K562 (cell line): ENCODE measurements at regions not wholly inside any gene's neighbourhood (a gene's known extent, or its start where the extent isn't known, plus 50 kb on each side); places are given as distances from the start of the nearest gene placed in this dataset.

Experiments used
- ARID1B ChIP-seq: fragments of 450-650 bp; IDR thresholded peaks from 2 replicates; pipeline ENCODE4 v1.6.1; 2016; ENCODE audit warnings: antibody characterized with exemption, mild to moderate bottlenecking, inconsistent platforms
- CBFA2T2 ChIP-seq: fragments of 450-650 bp; conservative IDR thresholded peaks from 2 replicates; pipeline ENCODE4 v1.6.1; 2017; ENCODE audit warnings: mild to moderate bottlenecking
- CBFA2T3 ChIP-seq: fragments of 450-650 bp; IDR thresholded peaks from 2 replicates; pipeline ENCODE4 v1.6.1; 2017
- E2F6 ChIP-seq, 2 experiments: IDR thresholded peaks; 2 replicates each; pipeline ENCODE4 v1.6.1; 2011; ENCODE audit warnings: borderline replicate concordance in 1 of 2, control low read depth in 1 of 2, low read depth in 1 of 2, low read length in 1 of 2, mild to moderate bottlenecking in 1 of 2, mixed read lengths in 1 of 2, moderate library complexity in 1 of 2; ENCODE audit not compliant: insufficient read depth in 1 of 2, insufficient read length in 1 of 2, poor library complexity in 1 of 2, severe bottlenecking in 1 of 2; ENCODE audit errors: extremely low read depth in 1 of 2
- HOMEZ ChIP-seq: fragments of 250-450 bp; sonication (Bioruptor Pico); IDR thresholded peaks from 2 replicates; pipeline ENCODE4 v1.4.0; 2020; ENCODE audit warnings: mild to moderate bottlenecking, moderate library complexity
- KDM1A ChIP-seq, 2 experiments: fragments of 450-650 bp; IDR thresholded peaks; 2 replicates each; pipeline ENCODE4 v1.6.1; 2016; ENCODE audit warnings: mild to moderate bottlenecking in 2 of 2
- L3MBTL2 ChIP-seq: fragments of 450-650 bp; IDR thresholded peaks from 2 replicates; pipeline ENCODE4 v1.6.1; 2016; ENCODE audit warnings: mild to moderate bottlenecking, moderate library complexity
- MCM5 ChIP-seq: fragments of 450-650 bp; IDR thresholded peaks from 2 replicates; pipeline ENCODE4 v1.6.1; 2016; ENCODE audit warnings: low read depth
- MYNN ChIP-seq, 2 experiments: sonication (generic); formaldehyde crosslinking in 1 of 2; IDR thresholded peaks; 2 replicates each; pipeline versions ENCODE4 v1.5.0 to v1.6.1; 2016 to 2020; ENCODE audit warnings: antibody characterized with exemption in 1 of 2, missing genetic modification reagents in 1 of 2
- NCOR1 ChIP-seq: fragments of 450-650 bp; IDR thresholded peaks from 2 replicates; pipeline ENCODE4 v1.6.1; 2016; ENCODE audit warnings: mild to moderate bottlenecking, moderate library complexity
- NR2C1 ChIP-seq, 2 experiments: fragments of 450-650 bp; IDR thresholded peaks; 2 replicates each; pipeline ENCODE4 v1.6.1; 2017; ENCODE audit warnings: mild to moderate bottlenecking in 2 of 2, antibody characterized with exemption in 1 of 2, inconsistent platforms in 1 of 2, missing compliant biosample characterization in 1 of 2, missing genetic modification characterization in 1 of 2
- NUFIP1 ChIP-seq: fragments of 450-650 bp; IDR thresholded peaks from 2 replicates; pipeline ENCODE4 v1.6.1; 2018; ENCODE audit not compliant: partially characterized antibody
- POLR2AphosphoS5 ChIP-seq: IDR thresholded peaks from 2 replicates; pipeline ENCODE4 v1.6.1; 2011; ENCODE audit warnings: mild to moderate bottlenecking, low read depth, low read length, moderate library complexity; ENCODE audit not compliant: control insufficient read depth, insufficient read depth
- POLR2G ChIP-seq: fragments of 200-400 bp; formaldehyde crosslinking; IDR thresholded peaks from 2 replicates; pipeline ENCODE4 v1.6.1; 2017; ENCODE audit warnings: low read depth, mild to moderate bottlenecking, antibody characterized with exemption, low read length, moderate library complexity
- RCOR1 ChIP-seq, 2 experiments: IDR thresholded peaks; 2 replicates each; pipeline ENCODE4 v1.6.1; 2012; ENCODE audit warnings: low read depth in 2 of 2, low read length in 2 of 2, borderline replicate concordance in 1 of 2, improper control_type of control experiment in 1 of 2
- SMAD3 ChIP-seq: fragments of 450-650 bp; formaldehyde crosslinking; conservative IDR thresholded peaks from 2 replicates; pipeline ENCODE4 v1.4.0; 2020; ENCODE audit warnings: mild to moderate bottlenecking
- SMARCA4 ChIP-seq: fragments of 450-650 bp; IDR thresholded peaks from 2 replicates; pipeline ENCODE4 v1.6.1; 2016
- TAL1 ChIP-seq: fragments of 450-650 bp; IDR thresholded peaks from 2 replicates; pipeline ENCODE4 v1.6.1; 2016; ENCODE audit warnings: mild to moderate bottlenecking
- TARDBP ChIP-seq: fragments of 450-650 bp; IDR thresholded peaks from 2 replicates; pipeline ENCODE4 v1.6.1; 2016
- TCF3 ChIP-seq: sonication (generic); formaldehyde crosslinking; IDR thresholded peaks from 2 replicates; pipeline ENCODE4 v1.4.0; 2020; ENCODE audit warnings: mild to moderate bottlenecking, missing genetic modification reagents
- TEAD2 ChIP-seq: fragments of 450-650 bp; IDR thresholded peaks from 2 replicates; pipeline ENCODE4 v1.6.1; 2016; ENCODE audit warnings: missing genetic modification characterization, control low read depth, missing compliant biosample characterization
- ZNF124 ChIP-seq: sonication (generic); formaldehyde crosslinking; IDR thresholded peaks from 2 replicates; pipeline ENCODE4 v1.8.1; 2022; ENCODE audit warnings: missing genetic modification reagents
- ZNF766 ChIP-seq: fragments of 200-800 bp; sonication (Bioruptor generic); conservative IDR thresholded peaks from 2 replicates; pipeline ENCODE4 v1.6.1; 2016; ENCODE audit warnings: missing genetic modification characterization, missing compliant biosample characterization

GRCh38 chr2:151197184-151198108 lies 64.2 kb downstream of the RBM43 start (continued):
- no peak for TF ChIP-seq E2F6 (IDR thresholded peaks at IDR 0.05; ENCODE audit: borderline replicate concordance in 1 of 2, extremely low read depth in 1 of 2, insufficient read depth in 1 of 2, insufficient read length in 1 of 2, low read depth in 1 of 2, low read length in 1 of 2, poor library complexity in 1 of 2, severe bottlenecking in 1 of 2)
- TF ChIP-seq NCOR1: peak; percentile 53; the same call in 1 of the 2 replicates
- no peak for TF ChIP-seq MYNN (IDR thresholded peaks at IDR 0.05)
- TF ChIP-seq MYNN (CRISPR knock-in tag; IDR thresholded peaks at IDR 0.05): no peak
- no peak for TF ChIP-seq SMAD3 (CRISPR knock-in tag)
- TF ChIP-seq CBFA2T2: peak; percentile 72
- TF ChIP-seq ARID1B: peak; percentile 74
- TF ChIP-seq CBFA2T3: peak; percentile 85
- TF ChIP-seq POLR2AphosphoS5: peak; percentile 32; the same call in 1 of the 2 replicates
- TF ChIP-seq ZNF766: 0 out of 2 replicates have a peak, but pooled peaks have one; percentile 21
- TF ChIP-seq HOMEZ (CRISPR knock-in tag): no peak
- TF ChIP-seq RCOR1 (IDR thresholded peaks at IDR 0.05; ENCODE audit: borderline replicate concordance in 1 of 2, low read depth in 2 of 2, low read length in 2 of 2): no peak; a peak in 1 of 4 replicates
- 0 out of 2 replicates have a peak, but pooled peaks have one; percentile 30 for TF ChIP-seq SMARCA4
- TF ChIP-seq KDM1A (IDR thresholded peaks at IDR 0.05): peak; percentile 46 to 49; a peak in 3 of 4 replicates
- no peak for TF ChIP-seq NR2C1 (IDR thresholded peaks at IDR 0.05)
- no peak for TF ChIP-seq NR2C1 (tag; IDR thresholded peaks at IDR 0.05)
- TF ChIP-seq MCM5: no peak
- no peak for TF ChIP-seq NUFIP1
- no peak for TF ChIP-seq TARDBP
- no peak for TF ChIP-seq POLR2G
- TF ChIP-seq TCF3 (CRISPR knock-in tag): 0 out of 2 replicates have a peak, but pooled peaks have one; percentile 20
- no peak for TF ChIP-seq TEAD2
- TF ChIP-seq TAL1: peak; percentile 70
- no peak for TF ChIP-seq ZNF124 (CRISPR knock-in tag)
- no peak for TF ChIP-seq L3MBTL2
